ENCODE measurements at regions not wholly inside any gene's neighbourhood (a gene's known extent, or its start where the extent isn't known, plus 50 kb on each side); places are given as distances from the start of the nearest gene placed in this dataset.

- ATAC-seq (no peak), DNase-seq (ENCODE audit: low spot score) (no peak)
- ChIA-PET CTCF (interaction anchor here (1.3 to 1.8 kb wide), 2 partner anchors 40 to 545 kb away, joined by 5 read pairs; no protein-coding TSS in a partner anchor), POLR2A (no interaction called here)
- TF ChIP-seq TEAD1 (CRISPR knock-in tag; IDR thresholded peaks at IDR 0.05) (no peak), SMAD3 (CRISPR knock-in tag; IDR thresholded peaks at IDR 0.05; ENCODE audit: borderline replicate concordance) (no peak)
- TF ChIP-seq, protein P1, sequence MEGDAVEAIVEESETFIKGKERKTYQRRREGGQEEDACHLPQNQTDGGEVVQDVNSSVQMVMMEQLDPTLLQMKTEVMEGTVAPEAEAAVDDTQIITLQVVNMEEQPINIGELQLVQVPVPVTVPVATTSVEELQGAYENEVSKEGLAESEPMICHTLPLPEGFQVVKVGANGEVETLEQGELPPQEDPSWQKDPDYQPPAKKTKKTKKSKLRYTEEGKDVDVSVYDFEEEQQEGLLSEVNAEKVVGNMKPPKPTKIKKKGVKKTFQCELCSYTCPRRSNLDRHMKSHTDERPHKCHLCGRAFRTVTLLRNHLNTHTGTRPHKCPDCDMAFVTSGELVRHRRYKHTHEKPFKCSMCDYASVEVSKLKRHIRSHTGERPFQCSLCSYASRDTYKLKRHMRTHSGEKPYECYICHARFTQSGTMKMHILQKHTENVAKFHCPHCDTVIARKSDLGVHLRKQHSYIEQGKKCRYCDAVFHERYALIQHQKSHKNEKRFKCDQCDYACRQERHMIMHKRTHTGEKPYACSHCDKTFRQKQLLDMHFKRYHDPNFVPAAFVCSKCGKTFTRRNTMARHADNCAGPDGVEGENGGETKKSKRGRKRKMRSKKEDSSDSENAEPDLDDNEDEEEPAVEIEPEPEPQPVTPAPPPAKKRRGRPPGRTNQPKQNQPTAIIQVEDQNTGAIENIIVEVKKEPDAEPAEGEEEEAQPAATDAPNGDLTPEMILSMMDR (IDR thresholded peaks at IDR 0.05) = no peak
- H3K27me3 Mint-ChIP-seq (ENCODE audit: low read depth) = no peaks in the 10 kb centered on the region
- H3K9me3 Mint-ChIP-seq = no peaks in the 10 kb centered on the region
- H3K27ac Mint-ChIP-seq = no peak overlapping the region
- H3K4me1 Mint-ChIP-seq = peaks cover 32% of the 10 kb centered on the region
- H3K36me3 Mint-ChIP-seq = no peaks in the 10 kb centered on the region
- no peak overlapping the region for H3K4me3 Mint-ChIP-seq
These were observed 60.1 kb upstream of the TARBP1 start for GRCh38 chr1:234538930-234539649.

- H3K4me3 Mint-ChIP-seq = no peak overlapping the region
- no peaks in the 10 kb centered on the region for H3K36me3 Mint-ChIP-seq
- no peak overlapping the region for H3K27ac Mint-ChIP-seq
- H3K9me3 Mint-ChIP-seq = no peaks in the 10 kb centered on the region
- ATAC-seq (no peak), DNase-seq (ENCODE audit: low spot score) (no peak)
- ChIA-PET POLR2A (no interaction called here), CTCF (interaction anchor here (1.0 to 1.8 kb wide), 2 partner anchors 60 to 546 kb away, joined by 3 to 5 read pairs; no protein-coding TSS in a partner anchor)
- H3K27me3 Mint-ChIP-seq (ENCODE audit: low read depth) = no peaks in the 10 kb centered on the region
- H3K4me1 Mint-ChIP-seq = peaks cover 28% of the 10 kb centered on the region
- no peak for TF ChIP-seq ELF4 (CRISPR knock-in tag; IDR thresholded peaks at IDR 0.05; ENCODE audit: low read depth)
- TF ChIP-seq, protein P2, sequence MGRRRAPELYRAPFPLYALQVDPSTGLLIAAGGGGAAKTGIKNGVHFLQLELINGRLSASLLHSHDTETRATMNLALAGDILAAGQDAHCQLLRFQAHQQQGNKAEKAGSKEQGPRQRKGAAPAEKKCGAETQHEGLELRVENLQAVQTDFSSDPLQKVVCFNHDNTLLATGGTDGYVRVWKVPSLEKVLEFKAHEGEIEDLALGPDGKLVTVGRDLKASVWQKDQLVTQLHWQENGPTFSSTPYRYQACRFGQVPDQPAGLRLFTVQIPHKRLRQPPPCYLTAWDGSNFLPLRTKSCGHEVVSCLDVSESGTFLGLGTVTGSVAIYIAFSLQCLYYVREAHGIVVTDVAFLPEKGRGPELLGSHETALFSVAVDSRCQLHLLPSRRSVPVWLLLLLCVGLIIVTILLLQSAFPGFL (CRISPR knock-in tag; IDR thresholded peaks at IDR 0.05; ENCODE audit: borderline replicate concordance) = no peak
- TF ChIP-seq CBFB (CRISPR knock-in tag; IDR thresholded peaks at IDR 0.05; ENCODE audit: low read depth) = no peak
- TF ChIP-seq, protein P3, sequence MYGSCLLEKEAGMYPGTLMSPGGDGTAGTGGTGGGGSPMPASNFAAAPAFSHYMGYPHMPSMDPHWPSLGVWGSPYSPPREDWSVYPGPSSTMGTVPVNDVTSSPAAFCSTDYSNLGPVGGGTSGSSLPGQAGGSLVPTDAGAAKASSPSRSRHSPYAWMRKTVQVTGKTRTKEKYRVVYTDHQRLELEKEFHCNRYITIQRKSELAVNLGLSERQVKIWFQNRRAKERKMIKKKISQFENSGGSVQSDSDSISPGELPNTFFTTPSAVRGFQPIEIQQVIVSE (CRISPR knock-in tag; IDR thresholded peaks at IDR 0.05; ENCODE audit: borderline replicate concordance) = no peak
- no peak for TF ChIP-seq HMGA2 (CRISPR knock-in tag; IDR thresholded peaks at IDR 0.05)
- peak; percentile 40; the same call in 1 of the 2 replicates for TF ChIP-seq GABPB1 (CRISPR knock-in tag; IDR thresholded peaks at IDR 0.05)
- TF ChIP-seq ZNF232 (CRISPR knock-in tag; IDR thresholded peaks at IDR 0.05) = no peak
These were observed 59.2 kb upstream of the TARBP1 start for GRCh38 chr1:234538062-234538731.

GRCh38 chr1:234537236-234537635 is 58.3 kb upstream of the TARBP1 start:
- Mint-ChIP-seq H3K36me3 (no peaks in the 10 kb centered on the region), H3K4me1 (peaks cover 25% of the 10 kb centered on the region), H3K4me3 (no peak overlapping the region), H3K27me3 (ENCODE audit: low read depth) (peaks cover 2% of the 10 kb centered on the region; the same call in 1 of the 2 replicates), H3K27ac (no peak overlapping the region), H3K9me3 (no peaks in the 10 kb centered on the region)
- no peak for TF ChIP-seq NFYB (CRISPR knock-in tag; conservative IDR thresholded peaks at IDR 0.05; ENCODE audit: low read depth)
- TF ChIP-seq EMX1 (CRISPR knock-in tag; IDR thresholded peaks at IDR 0.05) = no peak
- no peak for TF ChIP-seq ZNF396 (CRISPR knock-in tag; IDR thresholded peaks at IDR 0.05; ENCODE audit: borderline replicate concordance)
- TF ChIP-seq, protein P4, sequence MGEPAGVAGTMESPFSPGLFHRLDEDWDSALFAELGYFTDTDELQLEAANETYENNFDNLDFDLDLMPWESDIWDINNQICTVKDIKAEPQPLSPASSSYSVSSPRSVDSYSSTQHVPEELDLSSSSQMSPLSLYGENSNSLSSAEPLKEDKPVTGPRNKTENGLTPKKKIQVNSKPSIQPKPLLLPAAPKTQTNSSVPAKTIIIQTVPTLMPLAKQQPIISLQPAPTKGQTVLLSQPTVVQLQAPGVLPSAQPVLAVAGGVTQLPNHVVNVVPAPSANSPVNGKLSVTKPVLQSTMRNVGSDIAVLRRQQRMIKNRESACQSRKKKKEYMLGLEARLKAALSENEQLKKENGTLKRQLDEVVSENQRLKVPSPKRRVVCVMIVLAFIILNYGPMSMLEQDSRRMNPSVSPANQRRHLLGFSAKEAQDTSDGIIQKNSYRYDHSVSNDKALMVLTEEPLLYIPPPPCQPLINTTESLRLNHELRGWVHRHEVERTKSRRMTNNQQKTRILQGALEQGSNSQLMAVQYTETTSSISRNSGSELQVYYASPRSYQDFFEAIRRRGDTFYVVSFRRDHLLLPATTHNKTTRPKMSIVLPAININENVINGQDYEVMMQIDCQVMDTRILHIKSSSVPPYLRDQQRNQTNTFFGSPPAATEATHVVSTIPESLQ (CRISPR knock-in tag; IDR thresholded peaks at IDR 0.05) = no peak
- no peak for TF ChIP-seq TEAD4 (CRISPR knock-in tag; IDR thresholded peaks at IDR 0.05)
- no peak for TF ChIP-seq CBFB (CRISPR knock-in tag; IDR thresholded peaks at IDR 0.05; ENCODE audit: low read depth)
- TF ChIP-seq, protein P5, sequence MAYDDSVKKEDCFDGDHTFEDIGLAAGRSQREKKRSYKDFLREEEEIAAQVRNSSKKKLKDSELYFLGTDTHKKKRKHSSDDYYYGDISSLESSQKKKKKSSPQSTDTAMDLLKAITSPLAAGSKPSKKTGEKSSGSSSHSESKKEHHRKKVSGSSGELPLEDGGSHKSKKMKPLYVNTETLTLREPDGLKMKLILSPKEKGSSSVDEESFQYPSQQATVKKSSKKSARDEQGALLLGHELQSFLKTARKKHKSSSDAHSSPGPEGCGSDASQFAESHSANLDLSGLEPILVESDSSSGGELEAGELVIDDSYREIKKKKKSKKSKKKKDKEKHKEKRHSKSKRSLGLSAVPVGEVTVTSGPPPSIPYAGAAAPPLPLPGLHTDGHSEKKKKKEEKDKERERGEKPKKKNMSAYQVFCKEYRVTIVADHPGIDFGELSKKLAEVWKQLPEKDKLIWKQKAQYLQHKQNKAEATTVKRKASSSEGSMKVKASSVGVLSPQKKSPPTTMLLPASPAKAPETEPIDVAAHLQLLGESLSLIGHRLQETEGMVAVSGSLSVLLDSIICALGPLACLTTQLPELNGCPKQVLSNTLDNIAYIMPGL (CRISPR knock-in tag; IDR thresholded peaks at IDR 0.05) = no peak
- TF ChIP-seq ZNF512 (CRISPR knock-in tag; IDR thresholded peaks at IDR 0.05; ENCODE audit: borderline replicate concordance) = no peak
- no peak for TF ChIP-seq ZNF121 (CRISPR knock-in tag; IDR thresholded peaks at IDR 0.05)
- TF ChIP-seq SMAD3 (CRISPR knock-in tag; IDR thresholded peaks at IDR 0.05; ENCODE audit: borderline replicate concordance) = no peak
- ChIA-PET POLR2A (no interaction called here), CTCF (interaction anchor here (1.7 kb wide), 1 partner anchor 22 kb away, joined by 4 read pairs; no protein-coding TSS in a partner anchor)
- DNase-seq (ENCODE audit: low spot score) (no peak), ATAC-seq (no peak)
